Peyer's patch (tissue), 4 donors: ENCODE measurements at regions not wholly inside any gene's neighbourhood (a gene's known extent, or its start where the extent isn't known, plus 50 kb on each side); places are given as distances from the start of the nearest gene placed in this dataset.

ENCODE experiments used
- DNase-seq, 3 donors: peaks; one replicate each; pipeline ENCODE4 v3.0.0-alpha.2; 2017 to 2019
- H3K27ac ChIP-seq, 4 donors: fragments of 200-600 bp; sonication (generic); one replicate each; pipeline ENCODE4 v1.5.1; 2016 to 2019
- H3K27me3 ChIP-seq, 2 donors: fragments of 200-600 bp; sonication (generic); one replicate each; pipeline ENCODE4 v1.5.1; 2019
- H3K36me3 ChIP-seq, 3 donors: fragments of 200-600 bp; sonication (generic); one replicate each; pipeline ENCODE4 v1.5.1; 2016 to 2019
- H3K4me1 ChIP-seq, 4 donors: fragments of 200-600 bp; sonication (generic); one replicate each; pipeline ENCODE4 v1.5.1; 2016 to 2019
- H3K4me3 ChIP-seq, 4 donors: fragments of 200-600 bp; sonication (generic); 1 replicate in 3 of 4; 2 replicates in 1 of 4; pipeline ENCODE4 v1.5.1; 2016 to 2019; ENCODE audit warnings: mild to moderate bottlenecking in 1 of 4
- H3K9me3 ChIP-seq, 4 donors: fragments of 200-600 bp; sonication (generic); one replicate each; pipeline ENCODE4 v1.5.1; 2016 to 2019; ENCODE audit warnings: mild to moderate bottlenecking in 1 of 4
- CTCF ChIP-seq, 6 experiments: fragments of 450-650 bp in 4 of 6; fragments of 200-600 bp in 2 of 6; sonication (generic) in 1 of 6; IDR thresholded peaks; one replicate each; pipeline ENCODE4 v1.5.1; 2017 to 2019; ENCODE audit warnings: antibody characterized with exemption in 6 of 6, mild to moderate bottlenecking in 3 of 6, moderate library complexity in 1 of 6
- POLR2A ChIP-seq, 2 donors: fragments of 450-650 bp; IDR thresholded peaks; one replicate each; pipeline ENCODE4 v1.5.1; 2017; ENCODE audit warnings: antibody characterized with exemption in 2 of 2, mild to moderate bottlenecking in 2 of 2, moderate library complexity in 2 of 2

GRCh38 chr18:73707035-73707434, 440.6 kb downstream of the FBXO15 start:
- Histone ChIP-seq H3K4me1 (no peaks in the 10 kb centered on the region), H3K9me3 (no peaks in the 10 kb centered on the region), H3K36me3 (no peaks in the 10 kb centered on the region), H3K4me3 (no peak overlapping the region), H3K27ac (no peak overlapping the region), H3K27me3 (no peaks in the 10 kb centered on the region)
- no peak for DNase-seq
- TF ChIP-seq POLR2A (IDR thresholded peaks at IDR 0.05) (no peak), CTCF (IDR thresholded peaks at IDR 0.05) (no peak)

GRCh38 chr18:73697353-73697752, 450.3 kb downstream of the FBXO15 start:
- no peaks in the 10 kb centered on the region for H3K9me3 ChIP-seq
- H3K27ac ChIP-seq = no peak overlapping the region
- H3K27me3 ChIP-seq = no peaks in the 10 kb centered on the region
- no peak overlapping the region for H3K4me3 ChIP-seq
- H3K36me3 ChIP-seq = no peaks in the 10 kb centered on the region
- no peak for DNase-seq
- TF ChIP-seq POLR2A (IDR thresholded peaks at IDR 0.05) = no peak
- no peak for TF ChIP-seq CTCF (IDR thresholded peaks at IDR 0.05)
- no peaks in the 10 kb centered on the region for H3K4me1 ChIP-seq

- H3K4me3 ChIP-seq = no peak overlapping the region
- no peaks in the 10 kb centered on the region for H3K27me3 ChIP-seq
- no peak overlapping the region for H3K27ac ChIP-seq
- H3K4me1 ChIP-seq = no peaks in the 10 kb centered on the region
- no peaks in the 10 kb centered on the region for H3K9me3 ChIP-seq
- no peak for DNase-seq
- TF ChIP-seq CTCF (IDR thresholded peaks at IDR 0.05) (no peak), POLR2A (IDR thresholded peaks at IDR 0.05) (no peak)
- no peaks in the 10 kb centered on the region for H3K36me3 ChIP-seq
Observed at GRCh38 chr18:73696698-73697097, 450.9 kb downstream of the FBXO15 start.

GRCh38 chr18:73696171-73696570, 451.5 kb downstream of the FBXO15 start:
- no peaks in the 10 kb centered on the region for H3K36me3 ChIP-seq
- no peak overlapping the region for H3K27ac ChIP-seq
- no peaks in the 10 kb centered on the region for H3K4me1 ChIP-seq
- H3K27me3 ChIP-seq = no peaks in the 10 kb centered on the region
- no peaks in the 10 kb centered on the region for H3K9me3 ChIP-seq
- no peak overlapping the region for H3K4me3 ChIP-seq
- DNase-seq = no peak
- TF ChIP-seq CTCF (IDR thresholded peaks at IDR 0.05) (no peak), POLR2A (IDR thresholded peaks at IDR 0.05) (no peak)

- Histone ChIP-seq H3K4me1 (no peaks in the 10 kb centered on the region), H3K36me3 (no peaks in the 10 kb centered on the region), H3K4me3 (no peak overlapping the region), H3K27ac (no peak overlapping the region), H3K9me3 (no peaks in the 10 kb centered on the region), H3K27me3 (no peaks in the 10 kb centered on the region)
- TF ChIP-seq POLR2A (IDR thresholded peaks at IDR 0.05) (no peak), CTCF (IDR thresholded peaks at IDR 0.05) (no peak)
- DNase-seq = no peak
Observed at GRCh38 chr18:73693091-73693490, 454.5 kb downstream of the FBXO15 start.

GRCh38 chr18:73691624-73692023, 456.0 kb downstream of the FBXO15 start:
- H3K27ac ChIP-seq = no peak overlapping the region
- no peak for TF ChIP-seq POLR2A (IDR thresholded peaks at IDR 0.05)
- TF ChIP-seq CTCF (IDR thresholded peaks at IDR 0.05) = no peak
- no peak for DNase-seq
- H3K4me3 ChIP-seq = no peak overlapping the region
- no peaks in the 10 kb centered on the region for H3K27me3 ChIP-seq
- H3K9me3 ChIP-seq = no peaks in the 10 kb centered on the region
- no peaks in the 10 kb centered on the region for H3K4me1 ChIP-seq
- H3K36me3 ChIP-seq = no peaks in the 10 kb centered on the region
